ENCODE measurements at regions not wholly inside any gene's neighbourhood (a gene's known extent, or its start where the extent isn't known, plus 50 kb on each side); places are given as distances from the start of the nearest gene placed in this dataset.

- Mint-ChIP-seq H3K27ac (no peak overlapping the region), H3K9me3 (peaks cover 6% of the 10 kb centered on the region), H3K27me3 (peaks cover 28% of the 10 kb centered on the region), H3K4me3 (no peak overlapping the region), H3K36me3 (ENCODE audit: low read depth) (no peaks in the 10 kb centered on the region), H3K4me1 (no peaks in the 10 kb centered on the region)
- no peak for ATAC-seq (replicated peaks)
These were observed 238.5 kb downstream of the GALR1 start for GRCh38 chr18:77487951-77488740.

GRCh38 chr18:77495079-77495478 lies 245.4 kb downstream of the GALR1 start:
- no peak overlapping the region for H3K27ac Mint-ChIP-seq
- H3K27me3 Mint-ChIP-seq: peaks cover 15% of the 10 kb centered on the region

GRCh38 chr18:77495982-77496690 lies 246.5 kb downstream of the GALR1 start:
- ATAC-seq (replicated peaks): no peak
- Mint-ChIP-seq H3K27ac (no peak overlapping the region), H3K36me3 (ENCODE audit: low read depth) (no peaks in the 10 kb centered on the region), H3K4me1 (no peaks in the 10 kb centered on the region), H3K9me3 (no peaks in the 10 kb centered on the region), H3K4me3 (no peak overlapping the region), H3K27me3 (peaks cover 12% of the 10 kb centered on the region)

More at GRCh38 chr18:77495079-77495478, 245.4 kb downstream of the GALR1 start:
- Mint-ChIP-seq H3K4me3 (no peak overlapping the region), H3K9me3 (peaks cover 4% of the 10 kb centered on the region), H3K36me3 (ENCODE audit: low read depth) (no peaks in the 10 kb centered on the region), H3K4me1 (no peaks in the 10 kb centered on the region)
- ATAC-seq (replicated peaks): no peak

GRCh38 chr18:77501266-77501665 lies 251.6 kb downstream of the GALR1 start:
- no peaks in the 10 kb centered on the region for H3K36me3 Mint-ChIP-seq (ENCODE audit: low read depth)
- H3K9me3 Mint-ChIP-seq: no peaks in the 10 kb centered on the region
- no peak overlapping the region for H3K4me3 Mint-ChIP-seq
- ATAC-seq (replicated peaks): no peak
- H3K27ac Mint-ChIP-seq: no peak overlapping the region
- H3K27me3 Mint-ChIP-seq: no peaks in the 10 kb centered on the region
- no peaks in the 10 kb centered on the region for H3K4me1 Mint-ChIP-seq

- Mint-ChIP-seq H3K27me3 (peaks cover 6% of the 10 kb centered on the region), H3K4me1 (no peaks in the 10 kb centered on the region), H3K4me3 (no peak overlapping the region), H3K9me3 (no peaks in the 10 kb centered on the region), H3K27ac (no peak overlapping the region), H3K36me3 (ENCODE audit: low read depth) (no peaks in the 10 kb centered on the region)
- no peak for ATAC-seq (replicated peaks)
These were observed 255.9 kb downstream of the GALR1 start for GRCh38 chr18:77505499-77505898.

GRCh38 chr18:77512152-77512551 lies 262.5 kb downstream of the GALR1 start:
- H3K36me3 Mint-ChIP-seq (ENCODE audit: low read depth): no peaks in the 10 kb centered on the region
- H3K27me3 Mint-ChIP-seq: peaks cover 10% of the 10 kb centered on the region
- no peaks in the 10 kb centered on the region for H3K9me3 Mint-ChIP-seq
- H3K27ac Mint-ChIP-seq: no peak overlapping the region
- no peak overlapping the region for H3K4me3 Mint-ChIP-seq
- no peaks in the 10 kb centered on the region for H3K4me1 Mint-ChIP-seq
- no peak for ATAC-seq (replicated peaks)

GRCh38 chr18:77517901-77518300 lies 268.3 kb downstream of the GALR1 start:
- H3K27me3 Mint-ChIP-seq: peaks cover 3% of the 10 kb centered on the region
- no peaks in the 10 kb centered on the region for H3K4me1 Mint-ChIP-seq
- no peak overlapping the region for H3K27ac Mint-ChIP-seq
- no peak for ATAC-seq (replicated peaks)
- H3K4me3 Mint-ChIP-seq: no peak overlapping the region
- no peaks in the 10 kb centered on the region for H3K9me3 Mint-ChIP-seq
- no peaks in the 10 kb centered on the region for H3K36me3 Mint-ChIP-seq (ENCODE audit: low read depth)

GRCh38 chr18:77520767-77521166 lies 271.1 kb downstream of the GALR1 start:
- no peaks in the 10 kb centered on the region for H3K9me3 Mint-ChIP-seq
- H3K4me1 Mint-ChIP-seq: no peaks in the 10 kb centered on the region
- no peak overlapping the region for H3K4me3 Mint-ChIP-seq
- H3K27me3 Mint-ChIP-seq: peaks cover 3% of the 10 kb centered on the region
- H3K27ac Mint-ChIP-seq: no peak overlapping the region
- ATAC-seq (replicated peaks): no peak
- no peaks in the 10 kb centered on the region for H3K36me3 Mint-ChIP-seq (ENCODE audit: low read depth)

GRCh38 chr18:77522051-77522675 lies 272.5 kb downstream of the GALR1 start:
- Mint-ChIP-seq H3K4me1 (no peaks in the 10 kb centered on the region), H3K36me3 (ENCODE audit: low read depth) (no peaks in the 10 kb centered on the region), H3K27me3 (peaks cover 3% of the 10 kb centered on the region), H3K9me3 (peaks cover 10% of the 10 kb centered on the region), H3K27ac (no peak overlapping the region), H3K4me3 (no peak overlapping the region)
- peak; percentile 69 for ATAC-seq (replicated peaks)

- Mint-ChIP-seq H3K9me3 (peaks cover 10% of the 10 kb centered on the region), H3K4me3 (no peak overlapping the region), H3K27me3 (peaks cover 3% of the 10 kb centered on the region), H3K4me1 (no peaks in the 10 kb centered on the region), H3K36me3 (ENCODE audit: low read depth) (no peaks in the 10 kb centered on the region), H3K27ac (no peak overlapping the region)
- peak; percentile 84 for ATAC-seq (replicated peaks)
These were observed 275.3 kb downstream of the GALR1 start for GRCh38 chr18:77524909-77525308.

- H3K36me3 Mint-ChIP-seq (ENCODE audit: low read depth): no peaks in the 10 kb centered on the region
- peaks cover 10% of the 10 kb centered on the region for H3K9me3 Mint-ChIP-seq
- H3K4me3 Mint-ChIP-seq: no peak overlapping the region
- ATAC-seq (replicated peaks): no peak
- peaks cover 5% of the 10 kb centered on the region for H3K27me3 Mint-ChIP-seq
- H3K4me1 Mint-ChIP-seq: no peaks in the 10 kb centered on the region
- no peak overlapping the region for H3K27ac Mint-ChIP-seq
These were observed 277.3 kb downstream of the GALR1 start for GRCh38 chr18:77526962-77527361.

- Mint-ChIP-seq H3K27me3 (peaks cover 5% of the 10 kb centered on the region), H3K4me3 (no peak overlapping the region), H3K27ac (no peak overlapping the region), H3K36me3 (ENCODE audit: low read depth) (no peaks in the 10 kb centered on the region), H3K4me1 (no peaks in the 10 kb centered on the region), H3K9me3 (peaks cover 10% of the 10 kb centered on the region)
- ATAC-seq (replicated peaks): no peak
These were observed 279.2 kb downstream of the GALR1 start for GRCh38 chr18:77528872-77529271.

- H3K4me3 Mint-ChIP-seq: no peak overlapping the region
These were observed 280.0 kb downstream of the GALR1 start for GRCh38 chr18:77529492-77530176.

GRCh38 chr18:77530732-77531131 lies 281.1 kb downstream of the GALR1 start:
- no peaks in the 10 kb centered on the region for H3K36me3 Mint-ChIP-seq (ENCODE audit: low read depth)

More at GRCh38 chr18:77529492-77530176, 280.0 kb downstream of the GALR1 start:
- Mint-ChIP-seq H3K36me3 (ENCODE audit: low read depth) (no peaks in the 10 kb centered on the region), H3K27me3 (peaks cover 5% of the 10 kb centered on the region), H3K4me1 (no peaks in the 10 kb centered on the region), H3K9me3 (peaks cover 10% of the 10 kb centered on the region), H3K27ac (no peak overlapping the region)
- ATAC-seq (replicated peaks): no peak

More at GRCh38 chr18:77530732-77531131, 281.1 kb downstream of the GALR1 start:
- H3K27ac Mint-ChIP-seq: no peak overlapping the region
- no peak overlapping the region for H3K4me3 Mint-ChIP-seq
- H3K9me3 Mint-ChIP-seq: peaks cover 10% of the 10 kb centered on the region
- H3K4me1 Mint-ChIP-seq: no peaks in the 10 kb centered on the region
- H3K27me3 Mint-ChIP-seq: peaks cover 5% of the 10 kb centered on the region
- ATAC-seq (replicated peaks): no peak

Measured in activated T-helper 17 cell treated with anti-CD3 and anti-CD28 coated beads, Interleukin-2, amount 50 U/mL, for 72 hours (primary cell).